Ovary (tissue), 3 donors: ENCODE measurements at regions not wholly inside any gene's neighbourhood (a gene's known extent, or its start where the extent isn't known, plus 50 kb on each side); places are given as distances from the start of the nearest gene placed in this dataset.

ENCODE experiments used
- CTCF ChIP-seq, 3 donors: fragments of 450-650 bp in 2 of 3; fragments of 200-600 bp in 1 of 3; IDR thresholded peaks; one replicate each; pipeline versions ENCODE4 v1.5.1 to v1.8.0; 2016 to 2022; ENCODE audit warnings: antibody characterized with exemption in 3 of 3, mild to moderate bottlenecking in 1 of 3
- EP300 ChIP-seq: sonication (generic); formaldehyde crosslinking; IDR thresholded peaks from one replicate; pipeline ENCODE4 v1.6.1; 2017; ENCODE audit warnings: antibody characterized with exemption
- POLR2A ChIP-seq: fragments of 450-650 bp; IDR thresholded peaks from one replicate; pipeline ENCODE4 v1.6.1; 2017; ENCODE audit warnings: antibody characterized with exemption, mild to moderate bottlenecking, moderate library complexity
- donor health status: DM: no; HTN: no; CAD: no.

- TF ChIP-seq CTCF (IDR thresholded peaks at IDR 0.05) = no peak
- TF ChIP-seq EP300 = no peak
- no peak for TF ChIP-seq POLR2A
These were observed 122.3 kb downstream of the SPATA19 start for GRCh38 chr11:133723056-133723455.
